PC-9 (cell line): ENCODE measurements at regions not wholly inside any gene's neighbourhood (a gene's known extent, or its start where the extent isn't known, plus 50 kb on each side); places are given as distances from the start of the nearest gene placed in this dataset.
"Not testable (repeated sequence)": the region's sequence is repeated elsewhere in the genome, so short reads cannot be mapped to it uniquely, and the experiment has no call there.

Experiments
- CTCF ChIP-seq: fragments of 200-600 bp; sonication (generic); conservative IDR thresholded peaks from 2 replicates; pipeline ENCODE4 v1.6.1; 2017; ENCODE audit warnings: mixed run types, antibody characterized with exemption, mild to moderate bottlenecking, moderate library complexity
- EZH2 ChIP-seq: fragments of 200-600 bp; sonication (generic); IDR thresholded peaks from 2 replicates; pipeline ENCODE4 v1.8.0; 2017; ENCODE audit warnings: antibody characterized with exemption, low read depth

GRCh38 chrX:11905933-11906332 is 147.9 kb downstream of the MSL3 start:
- not testable (repeated sequence) for TF ChIP-seq CTCF, EZH2
